ENCODE measurements at regions not wholly inside any gene's neighbourhood (a gene's known extent, or its start where the extent isn't known, plus 50 kb on each side); places are given as distances from the start of the nearest gene placed in this dataset.

DNA sequence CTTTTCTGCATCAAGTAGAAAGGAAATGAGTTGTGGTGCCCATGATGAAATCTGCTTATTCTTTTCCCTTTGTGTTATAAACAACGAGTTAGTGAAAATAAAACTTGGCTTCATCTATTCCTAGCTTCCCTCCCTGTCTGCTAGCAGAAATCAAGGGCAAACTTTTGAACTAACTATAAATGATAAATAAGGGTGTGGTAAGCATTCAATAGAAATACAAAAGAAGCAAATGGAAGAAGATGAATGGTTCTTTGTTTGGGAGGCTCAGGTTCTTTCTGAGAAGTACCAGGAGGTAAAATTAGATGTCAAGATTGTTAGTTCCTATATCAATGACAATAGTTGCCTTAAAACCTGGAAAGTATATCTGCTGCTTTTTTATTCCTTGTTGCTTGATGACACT lies 275.3 kb upstream of the PRR20A start:
- H3K9me3 ChIP-seq = no peaks in the 10 kb centered on the region
- no peaks in the 10 kb centered on the region for H3K36me3 ChIP-seq
- DNase-seq (ENCODE audit: low spot score in 2 of 2) = no peak
- no peak overlapping the region for H3K27ac ChIP-seq
- H3K4me1 ChIP-seq = no peaks in the 10 kb centered on the region
- TF ChIP-seq POLR2A (IDR thresholded peaks at IDR 0.05) = no peak
- TF ChIP-seq, protein P1, sequence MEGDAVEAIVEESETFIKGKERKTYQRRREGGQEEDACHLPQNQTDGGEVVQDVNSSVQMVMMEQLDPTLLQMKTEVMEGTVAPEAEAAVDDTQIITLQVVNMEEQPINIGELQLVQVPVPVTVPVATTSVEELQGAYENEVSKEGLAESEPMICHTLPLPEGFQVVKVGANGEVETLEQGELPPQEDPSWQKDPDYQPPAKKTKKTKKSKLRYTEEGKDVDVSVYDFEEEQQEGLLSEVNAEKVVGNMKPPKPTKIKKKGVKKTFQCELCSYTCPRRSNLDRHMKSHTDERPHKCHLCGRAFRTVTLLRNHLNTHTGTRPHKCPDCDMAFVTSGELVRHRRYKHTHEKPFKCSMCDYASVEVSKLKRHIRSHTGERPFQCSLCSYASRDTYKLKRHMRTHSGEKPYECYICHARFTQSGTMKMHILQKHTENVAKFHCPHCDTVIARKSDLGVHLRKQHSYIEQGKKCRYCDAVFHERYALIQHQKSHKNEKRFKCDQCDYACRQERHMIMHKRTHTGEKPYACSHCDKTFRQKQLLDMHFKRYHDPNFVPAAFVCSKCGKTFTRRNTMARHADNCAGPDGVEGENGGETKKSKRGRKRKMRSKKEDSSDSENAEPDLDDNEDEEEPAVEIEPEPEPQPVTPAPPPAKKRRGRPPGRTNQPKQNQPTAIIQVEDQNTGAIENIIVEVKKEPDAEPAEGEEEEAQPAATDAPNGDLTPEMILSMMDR (IDR thresholded peaks at IDR 0.05) = no peak
- TF ChIP-seq EP300 (IDR thresholded peaks at IDR 0.05) = no peak
- 26 to 37% methylated on average over 1 of the region's 1 CpG for WGBS, 2 donors
- no peak overlapping the region for H3K4me3 ChIP-seq
- H3K27me3 ChIP-seq = no peaks in the 10 kb centered on the region

DNA sequence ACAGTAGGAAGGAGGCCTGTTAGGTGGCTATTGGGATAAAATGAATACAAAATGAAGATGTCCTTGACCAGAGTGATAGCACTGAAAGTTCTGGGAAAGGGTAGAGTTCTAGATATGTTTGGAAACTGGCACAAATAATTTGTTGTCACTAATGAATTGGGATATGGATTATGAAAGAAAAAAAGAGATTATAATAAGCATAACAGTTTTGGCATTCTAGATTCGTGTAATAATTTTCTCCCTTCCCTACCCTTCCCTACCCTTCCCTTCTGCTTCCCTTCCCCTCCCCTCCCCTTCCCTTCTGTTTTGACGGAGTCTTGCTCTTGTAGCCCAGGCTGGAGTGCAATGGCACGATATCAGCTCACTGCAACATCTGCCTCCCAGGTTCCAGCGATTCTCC lies 271.0 kb upstream of the PRR20A start:
- no peak for DNase-seq (ENCODE audit: low spot score in 2 of 2)
- no peaks in the 10 kb centered on the region for H3K4me1 ChIP-seq
- no peaks in the 10 kb centered on the region for H3K27me3 ChIP-seq
- TF ChIP-seq, protein P1 (IDR thresholded peaks at IDR 0.05) = no peak
- TF ChIP-seq EP300 (IDR thresholded peaks at IDR 0.05) = no peak
- no peak for TF ChIP-seq POLR2A (IDR thresholded peaks at IDR 0.05)
- H3K27ac ChIP-seq = no peak overlapping the region
- H3K9me3 ChIP-seq = no peaks in the 10 kb centered on the region
- H3K4me3 ChIP-seq = no peak overlapping the region
- 90 to 97% methylated on average over 4 of the region's 4 CpGs for WGBS, 2 donors
- H3K36me3 ChIP-seq = no peaks in the 10 kb centered on the region

DNA sequence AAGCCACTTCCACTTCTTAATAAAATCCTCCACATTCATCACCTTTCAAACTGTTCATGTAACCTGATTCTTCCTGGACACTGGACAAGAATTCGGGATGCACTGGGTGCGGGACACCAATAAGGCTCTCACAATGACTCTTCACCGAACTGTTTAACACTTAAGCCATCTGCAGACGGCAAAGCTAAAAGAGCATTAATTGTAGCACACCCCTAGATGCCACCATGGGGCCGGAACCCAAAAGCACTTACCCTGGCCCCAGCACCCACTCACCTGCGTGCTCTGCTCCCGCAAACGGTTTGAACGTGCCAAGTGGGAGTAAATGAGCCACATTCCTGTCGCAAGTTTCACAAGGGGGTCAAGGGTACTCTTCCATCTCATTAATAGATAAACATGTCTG lies 254.3 kb upstream of the PRR20A start:
- WGBS, 2 donors = 87 to 91% methylated on average over 10 of the region's 10 CpGs
- Histone ChIP-seq H3K4me3 (no peak overlapping the region), H3K4me1 (no peaks in the 10 kb centered on the region), H3K27me3 (no peaks in the 10 kb centered on the region), H3K36me3 (no peaks in the 10 kb centered on the region), H3K27ac (no peak overlapping the region), H3K9me3 (no peaks in the 10 kb centered on the region)
- DNase-seq (ENCODE audit: low spot score in 2 of 2) = no peak
- no peak for TF ChIP-seq POLR2A (IDR thresholded peaks at IDR 0.05)
- TF ChIP-seq, protein P1 (IDR thresholded peaks at IDR 0.05) = no peak
- no peak for TF ChIP-seq EP300 (IDR thresholded peaks at IDR 0.05)

DNA sequence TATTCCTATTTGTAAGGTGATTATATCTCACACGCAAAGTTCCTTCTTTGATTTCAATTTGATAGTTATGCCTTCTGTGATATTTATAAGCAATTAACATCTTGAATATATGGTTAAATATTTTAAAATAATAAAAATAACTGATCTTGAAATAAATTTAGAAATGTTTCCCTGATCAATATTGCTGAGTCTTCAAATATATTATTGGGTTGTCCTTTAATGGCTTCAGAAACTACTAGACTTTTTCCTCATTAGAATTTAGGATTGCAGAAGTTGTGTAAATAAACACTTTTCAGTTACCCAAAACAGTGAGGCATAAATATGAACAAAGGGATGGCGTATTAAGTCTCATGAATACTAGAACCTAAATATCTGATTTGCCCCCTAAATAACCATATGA lies 252.3 kb upstream of the PRR20A start:
- Histone ChIP-seq H3K4me3 (no peak overlapping the region), H3K27ac (no peak overlapping the region), H3K4me1 (no peaks in the 10 kb centered on the region), H3K27me3 (no peaks in the 10 kb centered on the region), H3K9me3 (no peaks in the 10 kb centered on the region), H3K36me3 (no peaks in the 10 kb centered on the region)
- 92 to 93% methylated on average over 2 of the region's 2 CpGs for WGBS, 2 donors
- no peak for DNase-seq (ENCODE audit: low spot score in 2 of 2)
- TF ChIP-seq POLR2A (IDR thresholded peaks at IDR 0.05) (no peak), EP300 (IDR thresholded peaks at IDR 0.05) (no peak)
- TF ChIP-seq, protein P1 (IDR thresholded peaks at IDR 0.05) = no peak

DNA sequence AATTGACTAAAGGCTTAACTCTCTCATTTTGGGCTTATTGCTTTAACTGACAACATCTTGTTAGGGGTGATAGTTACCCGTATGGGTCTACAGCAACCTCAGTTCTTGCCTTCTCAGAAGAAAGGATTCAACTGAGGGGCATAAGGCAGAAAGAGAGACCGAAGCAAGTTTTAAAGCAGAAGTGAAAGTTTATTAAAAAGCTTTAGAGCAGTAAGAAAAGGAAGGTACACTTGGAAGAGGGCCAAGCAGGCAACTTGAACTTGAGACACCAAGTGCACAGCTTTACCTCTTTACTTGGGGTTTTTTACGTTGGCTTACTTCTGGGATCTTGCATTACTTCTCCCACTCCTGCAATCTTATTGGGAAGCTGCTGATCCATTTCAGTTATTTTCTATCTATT lies 246.9 kb upstream of the PRR20A start:
- no peaks in the 10 kb centered on the region for H3K27me3 ChIP-seq
- H3K9me3 ChIP-seq = no peaks in the 10 kb centered on the region

More for the DNA sequence above, 246.9 kb upstream of the PRR20A start:
- no peaks in the 10 kb centered on the region for H3K4me1 ChIP-seq
- TF ChIP-seq EP300 (IDR thresholded peaks at IDR 0.05) (no peak), POLR2A (IDR thresholded peaks at IDR 0.05) (no peak)
- TF ChIP-seq, protein P1 (IDR thresholded peaks at IDR 0.05) = no peak
- WGBS, 2 donors = 85 to 87% methylated on average over 3 of the region's 3 CpGs
- H3K27ac ChIP-seq = no peak overlapping the region
- no peak for DNase-seq (ENCODE audit: low spot score in 2 of 2)
- no peaks in the 10 kb centered on the region for H3K36me3 ChIP-seq
- no peak overlapping the region for H3K4me3 ChIP-seq

Data from tibial nerve (tissue), 4 donors.